ENCODE measurements at regions not wholly inside any gene's neighbourhood (a gene's known extent, or its start where the extent isn't known, plus 50 kb on each side); places are given as distances from the start of the nearest gene placed in this dataset.

GRCh38 chr16:19936441-19936840 is 51.8 kb upstream of the GPRC5B start:
- intact Hi-C loops (cut with micrococcal nuclease) (no loop called here), dilution Hi-C loops (cut with MboI; ENCODE audit: extremely low pct_ligation_motif_present, low sequenced_read_pairs) (no loop called here)
- ChIA-PET POLR2A (no interaction called here), CTCF (no interaction called here)
- BruUV-seq (replicated peaks), result no TSS peak
- no peaks in the 10 kb centered on the region for H3K79me2 ChIP-seq (ENCODE audit: control insufficient read depth, insufficient read depth, low read length)
- H2AFZ ChIP-seq (ENCODE audit: low read depth, low read length), result no peak overlapping the region
- DNase-seq (ENCODE audit: low read depth, low spot score), result no peak
- no peaks in the 10 kb centered on the region for H3K36me3 ChIP-seq (ENCODE audit: control insufficient read depth in 2 of 2, extremely low read depth in 1 of 2, insufficient read depth in 2 of 2, low read length in 2 of 2)
- no peaks in the 10 kb centered on the region for H3K9me1 ChIP-seq (replicated peaks; ENCODE audit: control insufficient read depth, extremely low read depth, insufficient read depth, low read length)
- no peak overlapping the region for H3K4me3 ChIP-seq (replicated peaks in 1 of 3; ENCODE audit: insufficient read depth in 1 of 3, low read depth in 1 of 3, low read length in 3 of 3)
- no peak for TF ChIP-seq GATA2 (IDR thresholded peaks at IDR 0.05; ENCODE audit: insufficient read depth, insufficient read length, low read depth, low read length)
- TF ChIP-seq JUN (IDR thresholded peaks at IDR 0.05; ENCODE audit: borderline replicate concordance, insufficient read depth, insufficient read length, low read depth), result no peak
- no peak for TF ChIP-seq EZH2 (IDR thresholded peaks at IDR 0.05; ENCODE audit: borderline replicate concordance, low read depth, low read length, severe bottlenecking)
- TF ChIP-seq FOS (IDR thresholded peaks at IDR 0.05; ENCODE audit: borderline replicate concordance, insufficient read depth, low read length), result no peak
- TF ChIP-seq POLR2A (IDR thresholded peaks at IDR 0.05; ENCODE audit: low read depth, low read length), result no peak
- TF ChIP-seq MAX (IDR thresholded peaks at IDR 0.05; ENCODE audit: insufficient read depth, insufficient read length), result no peak
- TF ChIP-seq CTCF (IDR thresholded peaks at IDR 0.05; ENCODE audit: extremely low read depth in 1 of 2, insufficient read depth in 1 of 2, low read depth in 1 of 2, low read length in 2 of 2), result no peak
- no peak for TF ChIP-seq POLR2AphosphoS5 (IDR thresholded peaks at IDR 0.05; ENCODE audit: insufficient read depth, low read depth, low read length)
- TF ChIP-seq MYC (IDR thresholded peaks at IDR 0.05; ENCODE audit: low read depth, low read length), result no peak
- H3K27me3 ChIP-seq (ENCODE audit: control insufficient read depth in 2 of 2, insufficient read depth in 2 of 2, low read length in 2 of 2), result no peaks in the 10 kb centered on the region
- H3K4me2 ChIP-seq (ENCODE audit: insufficient read depth, low read length), result no peak overlapping the region
- no peak overlapping the region for H3K27ac ChIP-seq (ENCODE audit: insufficient read depth, low read depth, low read length)
- H3K9me3 ChIP-seq (replicated peaks; ENCODE audit: control insufficient read depth, insufficient read depth, low read length), result no peaks in the 10 kb centered on the region
- H3K9ac ChIP-seq (replicated peaks; ENCODE audit: extremely low read depth, insufficient read depth, low read length), result no peak overlapping the region
- no peak for FAIRE-seq
- H4K20me1 ChIP-seq (replicated peaks; ENCODE audit: control insufficient read depth, extremely low read depth, insufficient read depth, low read length), result no peaks in the 10 kb centered on the region
- H3K4me1 ChIP-seq (ENCODE audit: control insufficient read depth, extremely low read depth, insufficient read depth, low read length), result no peaks in the 10 kb centered on the region

Data from endothelial cell of umbilical vein (primary cell).